H9 (cell line): ENCODE measurements at regions not wholly inside any gene's neighbourhood (a gene's known extent, or its start where the extent isn't known, plus 50 kb on each side); places are given as distances from the start of the nearest gene placed in this dataset.

Experiments used
- DNase-seq: peaks from one replicate; pipeline ENCODE4 v3.0.0-alpha.2; 2017
- H2AFZ ChIP-seq: one replicate; pipeline ENCODE4 v1.6.1; 2013; ENCODE audit warnings: mild to moderate bottlenecking, low read length, control low read depth, moderate library complexity
- H2AK5ac ChIP-seq: 2 replicates; pipeline ENCODE4 v1.6.1; 2013; ENCODE audit warnings: low read length, control low read depth, mixed read lengths; ENCODE audit not compliant: insufficient read length
- H2BK120ac ChIP-seq: one replicate; pipeline ENCODE4 v1.6.1; 2013; ENCODE audit warnings: low read depth, mild to moderate bottlenecking, low read length, control low read depth, inconsistent platforms; ENCODE audit not compliant: poor library complexity, severe bottlenecking
- H2BK12ac ChIP-seq: 2 replicates; pipeline ENCODE4 v1.6.1; 2013; ENCODE audit warnings: low read length, control low read depth, mixed read lengths, low read depth; ENCODE audit not compliant: insufficient read length
- H2BK15ac ChIP-seq: 2 replicates; pipeline ENCODE4 v1.6.1; 2013; ENCODE audit warnings: low read depth, low read length, control low read depth
- H2BK20ac ChIP-seq: one replicate; pipeline ENCODE4 v1.6.1; 2013; ENCODE audit warnings: low read depth, mild to moderate bottlenecking, low read length, control low read depth, inconsistent platforms; ENCODE audit not compliant: poor library complexity, severe bottlenecking
- H2BK5ac ChIP-seq: 2 replicates; pipeline ENCODE4 v1.6.1; 2013; ENCODE audit warnings: low read length, control low read depth, mixed read lengths; ENCODE audit not compliant: insufficient read length
- H3K14ac ChIP-seq: 2 replicates; pipeline ENCODE4 v1.6.1; 2013; ENCODE audit warnings: low read length, control low read depth; ENCODE audit not compliant: insufficient read depth
- H3K18ac ChIP-seq: 2 replicates; pipeline ENCODE4 v1.6.1; 2013; ENCODE audit warnings: low read depth, mild to moderate bottlenecking, mixed read lengths, low read length, control low read depth; ENCODE audit not compliant: insufficient read length
- H3K23ac ChIP-seq: 2 replicates; pipeline ENCODE4 v1.6.1; 2013; ENCODE audit warnings: low read length, control low read depth, mixed read lengths, low read depth; ENCODE audit not compliant: insufficient read length
- H3K23me2 ChIP-seq: 2 replicates; pipeline ENCODE4 v1.6.1; 2013; ENCODE audit warnings: low read depth, mild to moderate bottlenecking, mixed read lengths, low read length, control low read depth; ENCODE audit not compliant: insufficient read length, poor library complexity, severe bottlenecking
- H3K27ac ChIP-seq: 2 replicates; pipeline ENCODE4 v1.5.1; 2013; ENCODE audit warnings: low read length, control low read depth, mixed read lengths, low read depth; ENCODE audit not compliant: insufficient read length
- H3K27me3 ChIP-seq: 2 replicates; pipeline ENCODE4 v1.6.1; 2013; ENCODE audit warnings: low read length, control low read depth, inconsistent platforms; ENCODE audit not compliant: insufficient read depth
- H3K4ac ChIP-seq: 2 replicates; pipeline ENCODE4 v1.6.1; 2013; ENCODE audit warnings: low read depth, mild to moderate bottlenecking, control low read depth, inconsistent platforms, low read length, moderate library complexity
- H3K4me1 ChIP-seq: 2 replicates; pipeline ENCODE4 v1.6.1; 2013; ENCODE audit warnings: low read length, control low read depth, inconsistent platforms; ENCODE audit not compliant: insufficient read depth
- H3K4me2 ChIP-seq: 2 replicates; pipeline ENCODE4 v1.6.1; 2013; ENCODE audit warnings: low read length, control low read depth, mixed read lengths; ENCODE audit not compliant: insufficient read length, insufficient read depth
- H3K56ac ChIP-seq: 2 replicates; pipeline ENCODE4 v1.6.1; 2013; ENCODE audit warnings: low read depth, mild to moderate bottlenecking, mixed read lengths, low read length, control low read depth; ENCODE audit not compliant: insufficient read length
- H3K79me1 ChIP-seq: 2 replicates; pipeline ENCODE4 v1.6.1; 2013; ENCODE audit warnings: low read depth, mild to moderate bottlenecking, moderate library complexity, low read length, control low read depth, inconsistent platforms; ENCODE audit not compliant: insufficient read depth, poor library complexity, severe bottlenecking
- H3K79me2 ChIP-seq: 2 replicates; pipeline ENCODE4 v1.6.1; 2013; ENCODE audit warnings: low read length, control low read depth, inconsistent platforms; ENCODE audit not compliant: insufficient read depth
- H3K9ac ChIP-seq: 2 replicates; pipeline ENCODE4 v1.6.1; 2013; ENCODE audit warnings: low read length, control low read depth, mixed read lengths; ENCODE audit not compliant: insufficient read length; ENCODE audit errors: extremely low read depth
- H3K9me3 ChIP-seq: one replicate; pipeline ENCODE4 v1.6.1; 2013; ENCODE audit warnings: low read depth, low read length, inconsistent platforms; ENCODE audit not compliant: control insufficient read depth
- H3T11ph ChIP-seq: one replicate; pipeline ENCODE4 v1.6.1; 2013; ENCODE audit warnings: mild to moderate bottlenecking, low read length, control low read depth, inconsistent platforms
- H4K20me1 ChIP-seq: one replicate; pipeline ENCODE4 v1.6.1; 2013; ENCODE audit not compliant: control insufficient read depth, insufficient read length, insufficient read depth
- H4K5ac ChIP-seq: 2 replicates; pipeline ENCODE4 v1.6.1; 2013; ENCODE audit warnings: low read depth, mild to moderate bottlenecking, mixed read lengths, low read length, control low read depth; ENCODE audit not compliant: insufficient read length
- H4K8ac ChIP-seq: replicated peaks from 2 replicates; pipeline ENCODE4 v1.6.1; 2013; ENCODE audit warnings: low read length, control low read depth, mixed read lengths, low read depth; ENCODE audit not compliant: insufficient read length
- H4K91ac ChIP-seq: 2 replicates; pipeline ENCODE4 v1.6.1; 2013; ENCODE audit warnings: low read depth, mild to moderate bottlenecking, moderate library complexity, mixed read lengths, low read length, control low read depth; ENCODE audit not compliant: insufficient read length
- H3K27ac Mint-ChIP-seq, 3 experiments: 2 replicates in 2 of 3; 3 replicates in 1 of 3; pipeline ENCODE4 v1.8.0; 2020 to 2021; ENCODE audit warnings: mixed read lengths in 3 of 3, mild to moderate bottlenecking in 1 of 3, moderate library complexity in 1 of 3
- H3K27me3 Mint-ChIP-seq: 2 replicates; pipeline ENCODE4 v1.8.0; 2021; ENCODE audit warnings: low read depth, mild to moderate bottlenecking, moderate library complexity, mixed read lengths
- H3K36me3 Mint-ChIP-seq, 3 experiments: 2 replicates in 2 of 3; 3 replicates in 1 of 3; pipeline ENCODE4 v1.8.0; 2020 to 2021; ENCODE audit warnings: low read depth in 3 of 3, mixed read lengths in 3 of 3; ENCODE audit not compliant: insufficient read depth in 1 of 3
- H3K4me1 Mint-ChIP-seq, 2 experiments: 2 replicates each; pipeline ENCODE4 v1.8.0; 2020; ENCODE audit warnings: mixed read lengths in 2 of 2
- H3K4me3 Mint-ChIP-seq, 2 experiments: 2 replicates in 1 of 2; 3 replicates in 1 of 2; pipeline ENCODE4 v1.8.0; 2020 to 2021; ENCODE audit warnings: mild to moderate bottlenecking in 2 of 2, mixed read lengths in 2 of 2, moderate library complexity in 1 of 2
- H3K9me3 Mint-ChIP-seq, 2 experiments: 2 replicates in 1 of 2; 3 replicates in 1 of 2; pipeline ENCODE4 v1.8.0; 2020; ENCODE audit warnings: mild to moderate bottlenecking in 2 of 2, mixed read lengths in 2 of 2, moderate library complexity in 1 of 2
- WGBS: extraction: QIAGEN DNeasy Blood & Tissue Kit; methylation state at CpG from one replicate; pipeline ENCODE4 v1.1.7; 2013; ENCODE audit warnings: missing lambda C conversion rate, low lambda C conversion rate, mixed read lengths; ENCODE audit not compliant: insufficient read length; ENCODE audit errors: extremely low coverage; 5-methylcytosine and 5-hydroxymethylcytosine counted together
- TF ChIP-seq, protein P1 (sequence below): fragments of 200-600 bp; sonication (generic); conservative IDR thresholded peaks from 3 replicates; pipeline ENCODE4 v1.8.0; 2021; ENCODE audit warnings: antibody characterized with exemption, mild to moderate bottlenecking

DNA sequence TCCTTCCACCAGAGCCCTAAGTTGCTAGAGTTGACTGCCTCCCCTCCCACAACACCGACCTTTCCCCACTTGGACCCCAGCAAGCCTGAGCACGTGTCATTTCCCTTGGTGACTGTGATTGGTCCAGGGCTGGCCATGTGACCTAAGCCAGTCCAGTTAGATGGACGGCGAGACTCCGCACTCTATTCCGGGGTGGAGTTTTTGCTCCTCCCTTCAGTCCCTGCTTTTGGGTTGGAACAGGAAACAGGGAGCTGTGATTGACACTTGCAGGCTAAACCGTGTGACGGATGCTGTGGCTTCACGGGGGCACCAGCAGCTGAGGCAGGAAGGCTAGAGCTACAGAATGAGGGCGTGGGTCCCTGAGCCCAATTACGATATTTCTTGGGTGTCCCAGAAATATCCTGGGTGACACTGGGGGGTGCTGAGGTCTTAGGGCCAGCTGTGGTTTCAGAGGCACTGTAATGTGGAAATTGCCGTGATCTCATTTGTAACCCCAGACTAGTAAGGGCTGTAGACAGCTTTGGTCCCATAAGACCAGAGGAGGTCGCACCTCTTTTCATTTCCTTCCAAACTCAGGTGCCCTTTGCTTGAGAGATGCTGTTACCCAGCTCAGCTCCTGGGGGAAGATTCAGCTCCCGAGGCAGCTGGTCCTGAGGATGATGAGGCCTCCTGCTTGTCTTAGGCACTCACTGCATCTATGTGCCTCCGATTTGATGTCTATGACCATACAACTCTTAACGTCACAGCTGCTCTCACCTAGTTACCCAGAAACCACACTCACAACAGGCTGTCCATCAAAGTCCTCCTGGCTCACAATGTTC lies 102.7 kb upstream of the NPTX2 start:
- H3K4me1 Mint-ChIP-seq: no peaks in the 10 kb centered on the region
- Histone ChIP-seq H3K79me2 (no peaks in the 10 kb centered on the region), H3K9me3 (no peaks in the 10 kb centered on the region), H3K27me3 (no peaks in the 10 kb centered on the region), H2BK5ac (no peak overlapping the region), H3K9ac (no peak overlapping the region), H3K18ac (no peak overlapping the region), H3K27ac (no peak overlapping the region), H3T11ph (no peak overlapping the region), H4K5ac (no peak overlapping the region), H2AFZ (no peak overlapping the region), H3K4ac (no peak overlapping the region), H4K8ac (no peak overlapping the region), H4K91ac (no peak overlapping the region), H2BK15ac (no peak overlapping the region), H3K79me1 (no peaks in the 10 kb centered on the region), H2BK20ac (no peak overlapping the region), H2BK120ac (no peak overlapping the region), H3K56ac (no peak overlapping the region), H4K20me1 (no peaks in the 10 kb centered on the region), H3K23me2 (no peaks in the 10 kb centered on the region), H3K23ac (no peak overlapping the region), H2BK12ac (no peak overlapping the region), H3K4me1 (no peaks in the 10 kb centered on the region), H3K4me2 (no peak overlapping the region), H3K14ac (no peak overlapping the region; the same call in 1 of the 2 replicates), H2AK5ac (no peak overlapping the region)
- TF ChIP-seq, protein P1, sequence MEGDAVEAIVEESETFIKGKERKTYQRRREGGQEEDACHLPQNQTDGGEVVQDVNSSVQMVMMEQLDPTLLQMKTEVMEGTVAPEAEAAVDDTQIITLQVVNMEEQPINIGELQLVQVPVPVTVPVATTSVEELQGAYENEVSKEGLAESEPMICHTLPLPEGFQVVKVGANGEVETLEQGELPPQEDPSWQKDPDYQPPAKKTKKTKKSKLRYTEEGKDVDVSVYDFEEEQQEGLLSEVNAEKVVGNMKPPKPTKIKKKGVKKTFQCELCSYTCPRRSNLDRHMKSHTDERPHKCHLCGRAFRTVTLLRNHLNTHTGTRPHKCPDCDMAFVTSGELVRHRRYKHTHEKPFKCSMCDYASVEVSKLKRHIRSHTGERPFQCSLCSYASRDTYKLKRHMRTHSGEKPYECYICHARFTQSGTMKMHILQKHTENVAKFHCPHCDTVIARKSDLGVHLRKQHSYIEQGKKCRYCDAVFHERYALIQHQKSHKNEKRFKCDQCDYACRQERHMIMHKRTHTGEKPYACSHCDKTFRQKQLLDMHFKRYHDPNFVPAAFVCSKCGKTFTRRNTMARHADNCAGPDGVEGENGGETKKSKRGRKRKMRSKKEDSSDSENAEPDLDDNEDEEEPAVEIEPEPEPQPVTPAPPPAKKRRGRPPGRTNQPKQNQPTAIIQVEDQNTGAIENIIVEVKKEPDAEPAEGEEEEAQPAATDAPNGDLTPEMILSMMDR: no peak
- H3K4me3 Mint-ChIP-seq: no peak overlapping the region
- no peaks in the 10 kb centered on the region for H3K9me3 Mint-ChIP-seq
- peak; percentile 45 for DNase-seq
- WGBS: no CpG with 5 or more reads among the region's 16 CpGs
- H3K27ac Mint-ChIP-seq: no peak overlapping the region; a peak in 1 of 7 replicates
- no peaks in the 10 kb centered on the region for H3K36me3 Mint-ChIP-seq
- peaks cover 14% of the 10 kb centered on the region for H3K27me3 Mint-ChIP-seq
